ENCODE measurements at regions not wholly inside any gene's neighbourhood (a gene's known extent, or its start where the extent isn't known, plus 50 kb on each side); places are given as distances from the start of the nearest gene placed in this dataset.

DNA sequence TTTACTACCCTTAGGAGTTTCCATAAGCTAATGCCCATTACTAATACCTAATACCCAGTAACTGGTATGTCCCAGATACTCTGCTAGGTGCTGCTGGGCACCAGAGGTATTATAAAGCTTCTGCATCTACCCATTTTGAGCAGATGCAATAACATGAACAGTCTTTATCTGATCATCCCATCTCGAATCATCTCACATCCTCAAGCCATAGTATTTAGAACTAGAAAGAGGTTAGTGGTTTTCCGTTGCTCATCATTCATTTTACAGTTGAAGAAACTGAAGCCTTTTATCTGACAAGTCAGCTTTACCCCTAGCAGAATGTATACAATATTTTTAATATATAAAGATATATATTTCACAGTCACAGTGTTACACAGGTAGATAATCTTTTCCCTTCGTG lies 99.1 kb upstream of the TCF4 start:
- no peak overlapping the region for H3K9ac ChIP-seq (ENCODE audit: low read depth, low read length)
- H3K14ac ChIP-seq (replicated peaks; ENCODE audit: low read depth, low read length), result no peak overlapping the region
- no peak overlapping the region for H3K4me3 ChIP-seq (ENCODE audit: insufficient read depth, low read depth, low read length)
- H2AK9ac ChIP-seq (replicated peaks; ENCODE audit: low read depth, low read length, poor library complexity), result no peak overlapping the region
- no peak overlapping the region for H2AK5ac ChIP-seq (ENCODE audit: low read depth, low read length)
- dilution Hi-C loops (cut with HindIII; ENCODE audit: low sequenced_read_pairs, unreplicated experiment), result no loop called here
- CTCF ChIA-PET, result no interaction called here
- H2BK120ac ChIP-seq (ENCODE audit: low read depth, low read length), result no peak overlapping the region
- no peaks in the 10 kb centered on the region for H3K79me1 ChIP-seq (ENCODE audit: low read depth in 1 of 2, low read length in 2 of 2)
- H2BK15ac ChIP-seq (ENCODE audit: low read depth, low read length), result no peak overlapping the region
- no peak overlapping the region for H4K91ac ChIP-seq (ENCODE audit: insufficient read depth, low read depth, low read length)
- H3K18ac ChIP-seq (ENCODE audit: low read depth, low read length), result no peak overlapping the region
- no peak overlapping the region for H2BK5ac ChIP-seq (ENCODE audit: low read depth, low read length, poor library complexity, severe bottlenecking)
- no peak overlapping the region for H4K8ac ChIP-seq (ENCODE audit: low read depth in 2 of 2, low read length in 2 of 2)
- no peak for TF ChIP-seq MXI1 (IDR thresholded peaks at IDR 0.05; ENCODE audit: borderline replicate concordance, low read depth, low read length)
- TF ChIP-seq POLR2A (IDR thresholded peaks at IDR 0.05; ENCODE audit: low read depth, low read length), result no peak
- no peak for TF ChIP-seq BHLHE40 (IDR thresholded peaks at IDR 0.05; ENCODE audit: low read depth, low read length)
- TF ChIP-seq, protein P1, sequence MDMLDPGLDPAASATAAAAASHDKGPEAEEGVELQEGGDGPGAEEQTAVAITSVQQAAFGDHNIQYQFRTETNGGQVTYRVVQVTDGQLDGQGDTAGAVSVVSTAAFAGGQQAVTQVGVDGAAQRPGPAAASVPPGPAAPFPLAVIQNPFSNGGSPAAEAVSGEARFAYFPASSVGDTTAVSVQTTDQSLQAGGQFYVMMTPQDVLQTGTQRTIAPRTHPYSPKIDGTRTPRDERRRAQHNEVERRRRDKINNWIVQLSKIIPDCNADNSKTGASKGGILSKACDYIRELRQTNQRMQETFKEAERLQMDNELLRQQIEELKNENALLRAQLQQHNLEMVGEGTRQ (IDR thresholded peaks at IDR 0.05; ENCODE audit: low read depth, low read length), result no peak
- TF ChIP-seq NFE2L2 (IDR thresholded peaks at IDR 0.05; ENCODE audit: low read depth, low read length), result no peak
- TF ChIP-seq FOS (IDR thresholded peaks at IDR 0.05; ENCODE audit: low read depth, low read length), result no peak
- TF ChIP-seq, protein P2, sequence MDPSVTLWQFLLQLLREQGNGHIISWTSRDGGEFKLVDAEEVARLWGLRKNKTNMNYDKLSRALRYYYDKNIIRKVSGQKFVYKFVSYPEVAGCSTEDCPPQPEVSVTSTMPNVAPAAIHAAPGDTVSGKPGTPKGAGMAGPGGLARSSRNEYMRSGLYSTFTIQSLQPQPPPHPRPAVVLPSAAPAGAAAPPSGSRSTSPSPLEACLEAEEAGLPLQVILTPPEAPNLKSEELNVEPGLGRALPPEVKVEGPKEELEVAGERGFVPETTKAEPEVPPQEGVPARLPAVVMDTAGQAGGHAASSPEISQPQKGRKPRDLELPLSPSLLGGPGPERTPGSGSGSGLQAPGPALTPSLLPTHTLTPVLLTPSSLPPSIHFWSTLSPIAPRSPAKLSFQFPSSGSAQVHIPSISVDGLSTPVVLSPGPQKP (IDR thresholded peaks at IDR 0.05; ENCODE audit: borderline replicate concordance, low read depth, low read length), result no peak
- TF ChIP-seq, protein P3, sequence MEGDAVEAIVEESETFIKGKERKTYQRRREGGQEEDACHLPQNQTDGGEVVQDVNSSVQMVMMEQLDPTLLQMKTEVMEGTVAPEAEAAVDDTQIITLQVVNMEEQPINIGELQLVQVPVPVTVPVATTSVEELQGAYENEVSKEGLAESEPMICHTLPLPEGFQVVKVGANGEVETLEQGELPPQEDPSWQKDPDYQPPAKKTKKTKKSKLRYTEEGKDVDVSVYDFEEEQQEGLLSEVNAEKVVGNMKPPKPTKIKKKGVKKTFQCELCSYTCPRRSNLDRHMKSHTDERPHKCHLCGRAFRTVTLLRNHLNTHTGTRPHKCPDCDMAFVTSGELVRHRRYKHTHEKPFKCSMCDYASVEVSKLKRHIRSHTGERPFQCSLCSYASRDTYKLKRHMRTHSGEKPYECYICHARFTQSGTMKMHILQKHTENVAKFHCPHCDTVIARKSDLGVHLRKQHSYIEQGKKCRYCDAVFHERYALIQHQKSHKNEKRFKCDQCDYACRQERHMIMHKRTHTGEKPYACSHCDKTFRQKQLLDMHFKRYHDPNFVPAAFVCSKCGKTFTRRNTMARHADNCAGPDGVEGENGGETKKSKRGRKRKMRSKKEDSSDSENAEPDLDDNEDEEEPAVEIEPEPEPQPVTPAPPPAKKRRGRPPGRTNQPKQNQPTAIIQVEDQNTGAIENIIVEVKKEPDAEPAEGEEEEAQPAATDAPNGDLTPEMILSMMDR (conservative IDR thresholded peaks at IDR 0.05; ENCODE audit: low read depth, low read length), result no peak
- no peak for TF ChIP-seq RFX5 (IDR thresholded peaks at IDR 0.05; ENCODE audit: low read depth, low read length)
- TF ChIP-seq RCOR1 (IDR thresholded peaks at IDR 0.05; ENCODE audit: insufficient replicate concordance, low read length), result no peak
- TF ChIP-seq CHD1 (IDR thresholded peaks at IDR 0.05; ENCODE audit: low read depth, low read length), result no peak
- no peak for TF ChIP-seq RAD21 (IDR thresholded peaks at IDR 0.05; ENCODE audit: low read length)
- no peak for TF ChIP-seq MAFK (IDR thresholded peaks at IDR 0.05; ENCODE audit: low read depth, low read length)
- TF ChIP-seq CEBPB (IDR thresholded peaks at IDR 0.05; ENCODE audit: low read depth, low read length), result no peak
- no peak for TF ChIP-seq MAZ (IDR thresholded peaks at IDR 0.05; ENCODE audit: borderline replicate concordance, low read depth, low read length)
- TF ChIP-seq SMC3 (IDR thresholded peaks at IDR 0.05; ENCODE audit: low read depth, low read length), result no peak
- BruUV-seq (replicated peaks), result no TSS peak
- H3K9me3 ChIP-seq (ENCODE audit: control insufficient read depth, insufficient read depth, low read length), result no peaks in the 10 kb centered on the region
- no peak overlapping the region for H3K4me2 ChIP-seq (ENCODE audit: low read depth, low read length)
- intact Hi-C loops (cut with micrococcal nuclease), result no loop called here
- POLR2A ChIA-PET (ENCODE audit: unreplicated experiment), result no interaction called here
- no peak overlapping the region for H2AFZ ChIP-seq (replicated peaks; ENCODE audit: low read length, poor library complexity)
- no peak overlapping the region for H3K27ac ChIP-seq (ENCODE audit: insufficient read depth, low read length)
- H4K20me1 ChIP-seq (ENCODE audit: insufficient read depth, low read length), result no peaks in the 10 kb centered on the region
- H3K27me3 ChIP-seq (ENCODE audit: control insufficient read depth, insufficient read depth, low read length), result no peaks in the 10 kb centered on the region
- no peak overlapping the region for H4K5ac ChIP-seq (ENCODE audit: low read depth, low read length)
- H2BK20ac ChIP-seq (ENCODE audit: low read depth, low read length), result no peak overlapping the region
- no peaks in the 10 kb centered on the region for H3K9me1 ChIP-seq (ENCODE audit: insufficient read depth, low read length)
- in situ Hi-C loops (cut with MboI; ENCODE audit: low sequenced_read_pairs), result no loop called here
- H3K36me3 ChIP-seq (ENCODE audit: control insufficient read depth, insufficient read depth, low read length), result no peaks in the 10 kb centered on the region
- DNase-seq, result no peak
- H3K56ac ChIP-seq (ENCODE audit: extremely low read depth, insufficient read depth, low read length), result no peak overlapping the region
- ATAC-seq (ENCODE audit: low read depth), result no peak
- H3K23ac ChIP-seq (ENCODE audit: low read depth, low read length), result no peak overlapping the region
- H3K4ac ChIP-seq (ENCODE audit: low read depth, low read length), result no peak overlapping the region
- no peaks in the 10 kb centered on the region for H3K4me1 ChIP-seq (ENCODE audit: control insufficient read depth, insufficient read depth, low read length)
- no CpG with 5 or more reads among the region's 3 CpGs for WGBS, 2 experiments (ENCODE audit: extremely low coverage in 2 of 2, insufficient read length in 1 of 2)

Measured in IMR-90 (cell line).